ENCODE measurements at regions not wholly inside any gene's neighbourhood (a gene's known extent, or its start where the extent isn't known, plus 50 kb on each side); places are given as distances from the start of the nearest gene placed in this dataset.

GRCh38 chr2:150853263-150853662 lies 365.8 kb upstream of the RND3 start:
- H3K9me3 ChIP-seq (ENCODE audit: control insufficient read depth in 1 of 2, insufficient read depth in 1 of 2, low read depth in 1 of 2, low read length in 2 of 2), result no peaks in the 10 kb centered on the region
- no peaks in the 10 kb centered on the region for H3K9me2 ChIP-seq (ENCODE audit: insufficient read depth)
- H3K27ac ChIP-seq (ENCODE audit: low read depth, low read length), result no peak overlapping the region
- H3K4me2 ChIP-seq (ENCODE audit: low read length), result no peak overlapping the region
- H3K27me3 ChIP-seq (ENCODE audit: insufficient read depth, low read length), result no peaks in the 10 kb centered on the region
- ATAC-seq (no peak), DNase-seq (ENCODE audit: low read depth, low spot score) (no peak)
- no peak overlapping the region for H3K4me3 ChIP-seq (replicated peaks in 1 of 2; ENCODE audit: low read depth in 1 of 2, low read length in 2 of 2)
- POLR2A ChIA-PET, result no interaction called here
- BruUV-seq (replicated peaks), result no TSS peak
- no peak overlapping the region for H3K9ac ChIP-seq (ENCODE audit: low read length)
- TF ChIP-seq CEBPB (IDR thresholded peaks at IDR 0.05; ENCODE audit: low read depth), result no peak
- TF ChIP-seq ELF1 (IDR thresholded peaks at IDR 0.05; ENCODE audit: borderline replicate concordance, low read depth), result no peak
- TF ChIP-seq YY1 (IDR thresholded peaks at IDR 0.05; ENCODE audit: extremely low read depth, insufficient replicate concordance, low read depth, low read length), result no peak
- TF ChIP-seq CBX3 (IDR thresholded peaks at IDR 0.05; ENCODE audit: low read depth), result no peak
- TF ChIP-seq EZH2 (IDR thresholded peaks at IDR 0.05), result no peak
- TF ChIP-seq MAX (IDR thresholded peaks at IDR 0.05), result no peak
- TF ChIP-seq EGR1 (IDR thresholded peaks at IDR 0.05; ENCODE audit: low read depth), result no peak
- TF ChIP-seq REST (IDR thresholded peaks at IDR 0.05; ENCODE audit: low read depth), result no peak
- TF ChIP-seq ZBTB33 (IDR thresholded peaks at IDR 0.05; ENCODE audit: extremely low read depth, insufficient replicate concordance, low read length), result no peak
- no peak for TF ChIP-seq TCF7L2 (IDR thresholded peaks at IDR 0.05; ENCODE audit: borderline replicate concordance, extremely low read depth, insufficient read depth, insufficient read length)
- TF ChIP-seq JUND (IDR thresholded peaks at IDR 0.05), result no peak
- no peak for TF ChIP-seq RAD21 (IDR thresholded peaks at IDR 0.05; ENCODE audit: low read depth)
- TF ChIP-seq CTCF (IDR thresholded peaks at IDR 0.05 in 2 of 3, conservative IDR thresholded peaks at IDR 0.05 in 1 of 3; ENCODE audit: borderline replicate concordance in 1 of 3, insufficient read depth in 1 of 3, low read depth in 2 of 3, low read length in 2 of 3), result no peak
- TF ChIP-seq POLR2A (IDR thresholded peaks at IDR 0.05; ENCODE audit: borderline replicate concordance, extremely low read depth, insufficient read depth, insufficient read length), result no peak
- no peak for TF ChIP-seq POLR2AphosphoS5 (IDR thresholded peaks at IDR 0.05; ENCODE audit: low read depth, low read length)
- TF ChIP-seq EZH2phosphoT487 (IDR thresholded peaks at IDR 0.05; ENCODE audit: borderline replicate concordance), result no peak
- no peak overlapping the region for H2AFZ ChIP-seq (ENCODE audit: low read depth, low read length, poor library complexity, severe bottlenecking)
- CTCF ChIA-PET, result no interaction called here
- H3K36me3 ChIP-seq (ENCODE audit: control insufficient read depth in 1 of 2, insufficient read depth in 2 of 2, low read length in 2 of 2), result no peaks in the 10 kb centered on the region
- no peaks in the 10 kb centered on the region for H4K20me1 ChIP-seq (ENCODE audit: insufficient read depth)
- no peaks in the 10 kb centered on the region for H3K4me1 ChIP-seq (ENCODE audit: control insufficient read depth in 1 of 2, insufficient read depth in 2 of 2, low read length in 2 of 2)
- RAD21 ChIA-PET (ENCODE audit: low non-redundant PET in 1 of 2, low total read pairs in 2 of 2, uncharacterized antibody in 2 of 2, unreplicated experiment in 2 of 2), result no interaction called here
- H3K79me2 ChIP-seq (ENCODE audit: insufficient read depth, low read length), result no peaks in the 10 kb centered on the region
- intact Hi-C loops (cut with micrococcal nuclease), result no loop called here
